Hippocampal formation (tissue), 2 donors: ENCODE measurements at regions not wholly inside any gene's neighbourhood (a gene's known extent, or its start where the extent isn't known, plus 50 kb on each side); places are given as distances from the start of the nearest gene placed in this dataset.
"Not testable (repeated sequence)": the region's sequence is repeated elsewhere in the genome, so short reads cannot be mapped to it uniquely, and the experiment has no call there.

Experiments
- DNase-seq, 2 donors: peaks; one replicate each; lab custom pipeline; 2025; lab: John Stamatoyannopoulos, UW

DNA sequence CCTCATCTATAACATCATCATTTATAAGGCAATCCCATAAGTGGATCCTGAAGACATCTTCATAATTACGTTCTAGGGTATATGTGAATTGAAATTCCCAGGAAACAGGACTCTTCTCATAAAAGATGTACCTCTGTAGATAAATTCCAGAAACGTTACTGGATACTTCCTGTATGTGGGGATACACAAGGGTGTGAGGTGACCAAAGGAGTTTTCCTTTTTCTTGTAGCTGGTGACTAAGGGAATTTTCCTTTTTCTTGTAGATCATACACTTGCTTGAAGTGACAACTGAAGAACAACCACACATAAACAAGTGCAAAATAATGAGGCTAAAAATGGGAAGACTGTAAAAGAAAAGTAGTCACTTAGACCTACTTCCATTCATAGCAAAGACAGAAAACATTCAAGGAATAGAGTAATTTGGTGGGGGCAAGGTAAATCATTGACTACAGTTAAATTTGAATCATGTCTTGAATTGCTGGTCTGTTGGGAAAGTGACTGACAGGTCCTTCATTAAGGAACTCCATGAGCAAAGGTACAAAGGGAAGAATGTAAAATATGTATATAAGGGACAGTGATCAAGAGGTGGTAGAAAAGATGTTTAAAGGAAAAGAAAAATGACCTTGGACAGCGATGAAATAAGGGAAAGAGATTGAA, 53.2 kb upstream of the UBE2E3 start:
- no peak for DNase-seq

DNA sequence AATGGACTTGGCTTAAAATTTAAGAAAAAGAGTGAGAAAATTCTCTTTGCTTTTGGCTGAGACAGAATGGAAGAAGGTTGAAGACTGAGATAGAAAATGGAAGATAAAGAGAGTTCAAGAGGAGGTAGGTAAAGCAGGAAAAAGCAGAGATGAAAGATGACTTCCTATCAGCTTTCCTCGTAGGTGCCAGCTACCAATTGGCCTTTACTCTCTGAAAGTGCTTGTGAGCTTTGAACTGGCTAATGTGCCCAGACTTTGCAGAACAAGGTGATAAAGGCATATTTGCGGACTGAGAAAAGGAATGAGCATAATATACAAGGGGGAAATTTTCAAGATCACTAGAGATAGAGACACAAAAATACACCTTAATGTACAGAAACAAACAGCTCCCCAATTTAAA, 54.7 kb upstream of the UBE2E3 start:
- DNase-seq, result no peak

DNA sequence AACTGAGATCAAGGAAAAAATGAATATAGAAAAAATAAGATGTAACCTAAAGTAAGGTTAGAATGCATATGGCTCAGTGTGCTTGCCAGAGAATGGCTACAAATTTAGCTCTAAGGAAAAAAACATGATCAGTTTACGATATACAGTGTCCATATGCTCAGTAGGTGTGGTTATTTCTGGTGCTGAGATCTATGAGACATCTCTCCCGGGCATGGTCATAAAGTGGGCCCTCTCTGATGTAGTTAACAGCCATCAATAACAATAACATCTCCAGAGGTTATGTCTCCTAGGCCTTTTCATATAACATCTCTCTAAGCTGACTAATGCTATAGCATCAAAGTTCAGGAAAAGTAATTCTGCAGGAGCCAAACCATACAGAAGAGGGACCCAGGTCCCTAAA, 56.3 kb upstream of the UBE2E3 start:
- DNase-seq, result no peak

DNA sequence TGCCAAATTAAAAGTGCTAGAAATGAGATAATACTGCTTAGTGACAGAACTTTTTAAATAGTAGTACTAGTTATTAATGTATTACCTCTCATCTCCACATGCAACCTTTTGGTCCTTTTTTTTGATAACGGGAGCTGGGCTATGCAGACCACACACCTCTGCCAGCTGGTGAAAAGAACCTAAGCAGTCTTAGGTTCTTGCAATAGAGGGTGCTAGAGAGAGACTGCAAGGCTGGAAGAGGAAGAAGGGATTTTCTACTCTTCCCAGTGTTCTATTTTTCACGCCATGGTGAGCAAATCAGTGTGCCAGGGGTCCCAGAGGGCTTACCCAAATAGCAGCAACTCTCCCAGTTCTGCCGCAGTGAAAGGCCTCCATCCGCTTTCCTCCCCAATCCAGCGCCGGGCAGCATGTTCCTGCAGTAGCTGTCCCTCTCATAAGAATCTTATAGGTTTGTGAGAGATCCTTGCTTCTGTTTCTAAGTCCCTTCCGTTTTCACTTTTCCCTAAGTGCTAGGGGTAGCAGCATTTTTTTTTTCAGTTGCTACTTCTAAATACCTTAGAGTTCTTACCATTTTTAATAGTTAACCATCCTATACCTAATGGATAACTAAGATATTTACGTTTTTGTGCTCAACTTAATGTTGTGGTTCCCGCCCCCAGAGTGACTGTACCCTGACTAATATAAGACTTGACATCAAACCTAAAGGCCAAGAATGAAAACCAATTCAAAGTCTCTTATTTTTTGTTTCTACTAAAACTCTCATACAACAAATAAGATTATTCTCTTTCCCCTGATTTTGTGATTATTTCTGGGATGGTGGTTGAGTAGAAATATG, 69.4 kb upstream of the UBE2E3 start:
- no peak for DNase-seq

DNA sequence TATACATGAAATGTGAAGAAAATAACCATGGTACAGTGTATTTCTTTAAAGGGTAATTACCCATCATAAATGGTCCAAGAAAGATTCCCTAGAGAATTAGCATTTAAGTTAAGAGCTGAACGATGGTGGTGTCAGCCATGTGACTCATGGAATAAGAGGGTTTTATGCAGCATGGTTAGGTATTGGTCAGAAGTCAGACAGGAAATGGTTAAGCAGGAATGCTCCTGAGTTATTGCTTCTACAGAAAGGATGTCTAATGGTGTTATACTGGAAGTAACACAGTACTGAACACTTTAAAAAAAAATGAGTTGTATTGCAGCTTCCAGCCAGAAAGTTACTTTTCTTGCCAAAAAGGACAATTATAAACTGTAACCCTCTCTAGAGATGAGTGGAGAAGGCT, 72.7 kb upstream of the UBE2E3 start:
- no peak for DNase-seq

DNA sequence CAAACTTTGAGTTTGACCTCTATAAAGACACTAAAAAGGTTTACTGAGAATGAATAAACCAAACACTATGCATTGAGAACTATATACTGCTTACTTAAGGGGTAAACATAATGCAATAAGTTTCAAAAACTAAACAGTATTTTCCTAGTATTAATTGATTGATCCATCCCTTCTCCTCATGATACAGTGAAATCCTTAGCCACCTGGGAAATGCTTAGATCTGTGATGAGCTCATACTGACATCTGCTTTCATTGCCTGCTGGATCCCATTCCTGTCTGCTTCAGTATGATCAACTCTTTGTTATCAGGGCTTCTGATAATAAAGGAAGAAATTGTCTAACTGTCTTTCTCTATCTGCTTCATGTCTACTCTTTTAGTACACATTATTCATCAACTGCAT, 74.9 kb upstream of the UBE2E3 start:
- DNase-seq, result no peak

DNA sequence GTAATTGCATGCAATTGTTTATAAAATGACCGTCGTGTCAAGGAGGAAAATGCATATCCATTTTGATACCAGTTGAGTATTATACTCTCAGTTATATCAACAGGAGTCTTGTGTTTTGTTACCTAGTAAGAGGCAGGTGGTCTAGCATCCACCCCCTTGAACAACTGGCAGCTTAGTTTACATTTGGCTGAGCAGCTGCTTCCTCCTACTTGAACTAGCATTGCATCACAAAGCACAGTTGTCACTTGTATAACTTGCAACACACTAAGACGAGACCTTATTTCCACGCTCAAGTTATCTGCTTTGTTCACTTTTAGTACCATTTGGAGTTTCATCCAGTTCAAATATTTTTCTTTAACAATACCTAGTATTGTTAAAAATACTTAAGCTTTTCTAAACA, 75.4 kb upstream of the UBE2E3 start:
- DNase-seq, result no peak

DNA sequence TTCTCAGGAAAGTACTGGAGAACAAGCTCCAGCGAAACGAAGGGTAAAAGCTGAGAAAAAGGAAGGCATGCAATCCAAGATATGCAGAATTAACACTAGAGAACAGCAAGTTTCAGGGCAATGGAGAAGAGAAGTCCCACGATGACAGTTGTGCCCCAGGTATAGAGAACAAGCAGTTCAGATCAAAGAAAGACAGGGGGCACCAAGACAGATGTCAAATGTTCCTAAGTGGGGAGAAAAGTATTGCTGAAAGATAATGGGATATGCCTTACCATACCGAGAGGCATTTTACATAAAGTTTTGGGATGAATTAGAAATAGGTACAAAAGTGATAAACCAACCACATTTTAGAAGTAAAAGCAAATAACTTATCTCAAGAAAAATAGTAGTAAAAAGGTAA, 79.1 kb upstream of the UBE2E3 start:
- DNase-seq, result no peak

DNA sequence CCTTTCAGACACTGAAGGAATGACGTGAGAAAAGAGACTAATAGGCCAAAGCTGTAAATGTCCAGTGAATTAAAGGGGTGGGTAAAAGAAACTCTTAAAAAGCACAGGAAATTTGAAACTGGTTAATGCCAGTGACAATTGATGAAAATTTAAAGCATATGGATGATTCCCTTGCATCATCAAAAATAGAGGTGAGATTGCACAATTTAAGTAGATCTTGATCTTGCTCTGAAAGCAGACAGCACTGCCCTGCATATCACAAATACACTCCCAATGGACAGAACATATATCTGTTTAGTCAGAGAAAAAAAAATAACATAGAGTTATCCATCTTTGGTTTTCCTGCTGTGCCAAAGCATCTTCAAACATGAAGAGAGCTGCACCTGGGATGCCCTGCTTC, 86.7 kb upstream of the UBE2E3 start:
- no peak for DNase-seq

DNA sequence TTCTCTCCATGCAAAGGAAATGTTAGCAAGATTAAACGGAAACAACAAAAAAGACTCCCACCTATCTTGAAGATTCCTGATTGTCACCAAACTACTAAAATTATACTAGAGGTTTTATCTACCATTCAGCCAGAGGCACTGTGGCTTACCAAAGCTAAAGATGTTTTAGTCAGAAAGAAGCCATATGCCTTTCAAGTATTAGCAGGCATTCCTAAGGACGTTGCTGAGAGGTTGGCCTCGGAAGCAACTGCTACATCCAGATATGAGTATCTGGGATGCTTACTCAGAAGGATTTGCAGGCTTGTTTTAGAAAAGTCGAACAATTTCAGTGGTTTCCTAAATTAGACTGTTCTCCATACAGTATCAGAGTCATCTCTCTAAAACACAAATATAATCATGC, 88.3 kb upstream of the UBE2E3 start:
- no peak for DNase-seq

DNA sequence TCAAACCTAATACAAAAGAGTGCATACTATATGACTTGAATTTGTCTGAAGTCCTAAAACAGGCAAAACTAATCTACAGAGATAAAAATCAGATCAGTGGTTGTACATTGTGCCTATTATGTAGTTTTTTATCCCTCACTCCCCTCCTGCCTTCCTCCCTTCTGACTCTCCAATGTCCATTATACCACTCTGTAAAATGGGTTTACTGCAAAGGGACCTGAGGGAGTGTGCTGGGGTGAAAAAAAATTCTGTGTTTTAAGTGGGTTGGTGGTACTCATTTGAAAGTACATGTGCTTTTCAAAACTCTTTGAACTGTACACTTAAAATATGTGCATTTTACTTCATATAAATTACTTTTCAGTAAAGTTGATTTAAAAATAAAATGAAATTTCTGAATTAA, 89.0 kb upstream of the UBE2E3 start:
- no peak for DNase-seq

DNA sequence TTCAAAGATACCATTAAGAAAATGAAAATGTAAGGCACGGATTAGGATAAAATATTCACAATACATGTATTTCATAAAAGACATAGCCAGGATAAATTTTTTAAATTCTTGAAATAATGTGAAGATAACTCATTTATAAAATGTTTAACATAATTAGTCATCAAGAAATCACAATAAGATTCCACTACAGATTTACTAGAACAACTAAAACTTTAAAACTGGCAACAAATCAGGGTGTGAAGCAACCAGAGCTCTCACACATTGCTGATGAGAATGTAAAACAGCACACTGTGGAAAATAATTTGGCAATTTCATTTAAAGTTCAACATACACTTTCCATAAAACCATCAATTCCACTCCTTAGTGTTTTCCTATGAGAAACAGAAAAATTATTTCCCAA, 89.6 kb upstream of the UBE2E3 start:
- no peak for DNase-seq

DNA sequence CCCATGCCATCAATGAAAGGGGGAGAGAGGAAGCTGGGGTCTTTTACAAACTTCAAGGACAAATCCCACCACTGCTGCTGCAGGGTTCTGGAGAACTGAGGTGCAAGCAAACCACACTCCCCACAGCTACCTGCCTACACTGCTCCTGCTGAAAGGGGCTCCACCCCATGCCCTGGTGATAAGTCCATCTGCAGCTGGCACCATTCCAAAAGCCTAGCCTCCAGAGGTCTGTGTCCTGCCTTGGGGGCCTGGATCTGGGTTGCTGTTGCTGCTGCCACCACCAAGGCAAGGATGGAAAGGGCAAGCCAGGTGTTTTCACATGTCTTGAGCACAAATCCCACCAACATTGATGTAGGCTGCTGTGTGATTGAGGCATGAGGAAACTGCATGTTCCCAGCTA, 97.4 kb upstream of the UBE2E3 start:
- DNase-seq, result no peak

DNA sequence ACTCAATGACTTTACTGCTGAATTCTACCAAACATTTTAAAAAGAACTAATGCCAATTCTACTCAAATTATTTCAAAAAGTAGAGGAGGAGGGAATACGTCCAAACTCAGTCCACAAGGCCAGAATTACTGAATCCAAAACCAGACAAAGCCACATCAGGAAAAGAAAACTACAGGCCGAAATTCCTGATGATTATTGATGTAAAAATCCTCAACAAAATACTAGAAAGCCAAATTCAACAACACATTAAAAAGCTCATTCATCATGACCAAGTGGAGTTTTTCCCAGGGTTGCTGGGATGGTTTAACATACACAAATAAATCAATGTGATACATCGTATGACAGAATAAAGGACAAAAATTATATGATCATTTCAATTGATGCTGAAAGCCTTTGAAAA, 103.9 kb upstream of the UBE2E3 start:
- no peak for DNase-seq

DNA sequence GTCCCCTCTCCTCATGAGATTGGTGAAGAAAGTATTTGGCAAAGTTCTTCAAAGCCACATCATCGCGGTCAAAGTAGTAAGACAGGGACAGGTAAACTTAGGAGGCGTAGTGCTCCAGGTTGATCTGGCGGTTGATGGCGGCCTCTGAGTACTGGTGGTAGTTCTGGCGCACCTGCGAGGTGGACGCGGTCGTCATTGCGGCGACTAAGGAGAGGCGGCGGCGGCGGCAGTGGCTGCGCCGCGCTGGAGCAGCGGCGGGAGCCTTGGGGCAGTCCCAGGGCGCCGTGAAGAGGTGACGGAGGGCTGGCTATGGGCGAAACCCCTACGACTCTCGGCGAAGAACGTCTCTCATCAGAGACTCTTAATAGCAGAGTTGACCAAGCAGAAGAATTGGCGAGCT, 107.2 kb upstream of the UBE2E3 start:
- no peak for DNase-seq

DNA sequence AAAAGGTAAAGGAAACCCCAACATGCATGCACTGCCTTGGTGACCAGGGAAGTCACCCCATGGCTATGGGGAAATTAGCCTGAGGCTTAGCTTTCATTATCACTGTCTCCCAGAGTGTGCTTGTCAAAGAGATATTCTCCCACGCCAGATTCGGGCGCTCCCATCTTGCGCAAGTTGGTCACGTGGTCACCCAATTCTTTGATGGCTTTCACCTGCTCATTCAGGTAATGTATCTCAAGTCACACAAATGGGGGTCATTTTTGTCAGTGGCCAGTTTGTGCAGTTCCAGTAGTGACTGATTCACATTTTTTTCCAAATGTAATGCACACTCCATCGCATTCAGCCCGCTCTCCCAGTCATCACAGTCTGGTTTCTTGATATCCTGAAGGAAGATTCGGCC, 107.6 kb upstream of the UBE2E3 start:
- not testable (repeated sequence) for DNase-seq

DNA sequence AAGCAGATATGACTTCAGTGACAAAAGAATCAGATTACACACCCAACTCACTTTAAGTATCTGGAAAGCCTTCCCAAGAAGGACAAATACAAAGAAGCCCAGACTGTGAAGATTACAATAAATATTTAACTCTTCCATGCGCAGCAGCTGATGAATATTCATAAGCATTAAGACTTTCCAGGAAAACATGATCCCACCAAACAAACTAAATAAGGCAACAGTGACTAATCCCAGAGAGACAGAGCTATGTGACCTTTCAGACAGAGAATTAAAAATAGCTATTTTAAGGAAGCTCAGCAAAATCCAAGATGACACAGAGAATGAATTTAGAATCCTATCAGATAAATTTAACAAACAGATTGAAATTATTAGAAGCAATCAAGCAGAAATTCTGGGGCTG, 108.2 kb upstream of the UBE2E3 start:
- DNase-seq, result no peak

DNA sequence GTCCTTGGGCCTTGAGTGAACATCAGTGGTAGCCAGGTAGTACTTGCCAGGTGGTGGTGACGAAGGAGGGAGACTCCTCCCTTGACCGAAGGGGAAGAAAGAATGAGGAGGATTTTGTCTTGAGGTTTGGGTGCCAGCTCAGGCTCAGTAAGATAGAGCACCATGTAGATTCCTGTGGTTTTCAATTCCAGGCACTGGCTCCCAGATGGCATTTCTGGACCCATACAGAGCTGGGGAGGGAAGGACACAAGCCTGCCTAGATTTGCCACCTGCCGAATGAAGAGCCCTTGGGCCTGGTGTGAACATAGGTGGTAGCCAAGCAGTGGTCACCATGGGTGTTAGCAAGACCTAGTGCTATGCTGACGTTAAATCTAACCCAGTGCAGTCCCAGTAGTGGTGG, 108.8 kb upstream of the UBE2E3 start:
- no peak for DNase-seq

DNA sequence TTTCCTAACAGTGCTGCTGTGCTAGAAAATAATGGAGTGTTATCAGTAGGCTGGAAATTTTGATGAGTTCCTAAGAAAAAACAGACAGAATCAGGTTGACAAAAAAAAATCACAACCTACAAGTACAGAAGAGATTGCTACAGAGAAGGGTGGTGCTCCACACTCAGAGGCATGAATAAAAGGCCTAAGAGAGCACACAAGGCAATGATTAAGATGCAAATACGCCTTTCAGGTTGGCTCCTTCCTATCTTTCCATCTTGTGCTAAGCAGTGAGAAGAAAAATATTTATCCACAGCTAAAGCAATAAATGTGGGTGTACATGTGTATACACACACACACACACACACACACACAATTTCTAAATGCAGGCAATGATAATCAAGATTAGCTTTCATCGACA, 130.6 kb upstream of the UBE2E3 start:
- DNase-seq, result no peak

DNA sequence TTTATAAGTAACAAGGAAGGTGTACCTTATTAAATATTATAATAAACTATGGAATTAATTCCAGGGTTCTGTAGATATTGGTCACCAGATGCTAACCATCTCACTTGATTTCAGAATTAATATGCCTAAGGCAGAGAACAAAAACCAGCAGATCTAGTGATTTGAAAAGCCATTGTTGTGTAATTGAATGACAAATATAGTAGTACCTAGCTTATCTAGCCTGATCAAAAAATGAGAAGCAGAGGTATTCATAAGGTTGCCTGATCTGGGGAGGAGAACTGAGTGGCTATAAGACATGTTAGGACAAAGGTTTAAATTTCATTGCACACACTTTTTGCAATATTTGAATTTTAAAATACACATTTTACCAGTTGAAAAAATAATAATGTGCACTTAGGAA, 132.0 kb upstream of the UBE2E3 start:
- DNase-seq, result no peak

DNA sequence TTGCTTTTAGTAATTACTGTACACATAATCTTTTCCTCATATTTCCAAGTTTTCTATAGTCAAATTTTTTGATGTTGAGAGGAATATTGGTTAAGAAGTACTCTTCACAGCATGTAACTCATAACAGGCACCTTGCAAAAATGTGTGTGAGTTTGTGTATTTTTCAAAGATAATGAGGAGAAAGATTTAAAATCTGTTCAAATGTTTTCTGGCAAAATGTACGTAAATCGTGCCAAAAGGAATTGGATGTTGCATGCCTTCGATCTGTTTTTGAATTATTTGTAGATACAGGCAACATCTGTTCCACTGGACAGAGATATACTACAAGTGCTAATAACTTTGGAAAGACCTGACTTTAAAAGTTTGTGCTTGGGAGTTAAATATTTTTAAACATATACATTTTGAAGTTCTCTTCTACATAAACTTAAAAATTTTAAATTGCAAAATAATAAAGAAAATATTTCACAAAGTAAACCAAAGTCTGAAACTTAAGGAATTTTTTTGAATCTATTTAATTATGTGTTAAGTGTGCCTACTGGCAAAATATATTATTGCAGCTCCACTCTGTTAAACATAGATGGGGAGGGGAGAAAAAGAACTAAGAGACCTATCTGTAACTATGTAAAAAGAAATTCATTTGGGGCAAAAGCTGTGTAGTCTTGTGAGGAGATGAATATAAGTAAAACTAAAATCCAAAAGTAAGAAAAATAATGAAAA, 133.5 kb upstream of the UBE2E3 start:
- no peak for DNase-seq

DNA sequence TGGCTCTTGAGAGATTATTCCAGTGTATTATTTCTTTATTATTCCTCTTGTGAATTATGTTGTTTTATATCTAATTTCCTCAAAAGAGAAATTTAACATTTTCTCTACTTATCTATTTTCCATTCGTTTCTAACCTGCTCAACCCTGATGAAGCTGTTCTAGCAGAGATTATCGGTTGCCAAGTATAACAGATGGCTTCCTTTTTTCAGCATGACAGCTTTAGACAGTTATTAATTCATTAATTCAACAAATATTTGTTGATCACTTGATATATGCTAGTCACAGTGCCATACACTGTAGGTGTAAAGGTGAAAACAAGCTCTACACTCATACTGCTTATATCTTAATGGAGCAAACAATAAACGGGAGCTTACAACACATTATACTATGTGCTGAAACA, 137.9 kb upstream of the UBE2E3 start:
- DNase-seq, result no peak

DNA sequence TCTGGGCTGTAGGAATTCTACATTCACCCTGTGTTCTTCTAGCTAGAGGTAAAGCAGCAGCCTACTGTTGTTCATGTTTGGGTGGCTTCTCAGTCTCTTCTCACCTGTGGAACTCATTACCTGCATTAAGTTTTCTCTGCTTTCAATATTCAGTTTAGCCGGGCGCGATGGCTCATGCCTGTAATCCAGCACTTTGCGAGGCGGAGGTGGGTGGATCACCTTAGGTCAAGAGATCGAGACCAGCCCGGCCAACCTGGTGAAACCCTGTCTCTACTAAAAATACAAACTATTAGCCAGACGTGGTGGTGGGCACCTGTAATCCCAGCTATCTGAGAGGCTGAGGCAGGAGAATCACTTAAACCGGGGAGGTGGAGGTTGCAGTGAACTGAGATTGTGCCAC, 139.8 kb upstream of the UBE2E3 start:
- no peak for DNase-seq
